Common myeloid progenitor, CD34-positive (primary cell): ENCODE measurements at regions not wholly inside any gene's neighbourhood (a gene's known extent, or its start where the extent isn't known, plus 50 kb on each side); places are given as distances from the start of the nearest gene placed in this dataset.

Experiments used
- CTCF ChIA-PET: fragments of 350-600 bp; sonication (Branson Sonifier 250); formaldehyde crosslinking; loops from one replicate; lab custom pipeline; 2021; ENCODE audit warnings: antibody characterized with exemption; lab: Charles Lee
- POLR2A ChIA-PET: fragments of 350-600 bp; sonication (Branson Sonifier 250); formaldehyde crosslinking; loops from one replicate; lab custom pipeline; 2021; ENCODE audit warnings: antibody characterized with exemption; lab: Charles Lee
- DNase-seq, 3 donors: peaks; one replicate each; pipeline versions ENCODE4 v3.0.0 to v3.0.0-alpha.2; 2013
- H3K27ac ChIP-seq, 2 experiments: 1 replicate in 1 of 2; 2 replicates in 1 of 2; pipeline ENCODE4 v1.7.0; 2013; ENCODE audit warnings: inconsistent platforms in 2 of 2, low read length in 2 of 2, mild to moderate bottlenecking in 2 of 2, low read depth in 1 of 2, moderate library complexity in 1 of 2; ENCODE audit not compliant: severe bottlenecking in 2 of 2, insufficient read depth in 1 of 2, poor library complexity in 1 of 2
- H3K27me3 ChIP-seq, 5 experiments: replicated peaks in 2 of 5; 1 replicate in 3 of 5; 2 replicates in 2 of 5; pipeline versions ENCODE4 v1.6.1 to v1.7.0; 2013; ENCODE audit warnings: low read length in 4 of 5, mild to moderate bottlenecking in 2 of 5, moderate library complexity in 2 of 5, inconsistent platforms in 1 of 5; ENCODE audit not compliant: insufficient read depth in 5 of 5, control insufficient read depth in 4 of 5
- H3K36me3 ChIP-seq, 4 experiments: 1 replicate in 2 of 4; 2 replicates in 2 of 4; pipeline versions ENCODE4 v1.6.1 to v1.7.0; 2013; ENCODE audit warnings: low read length in 3 of 4, control low read depth in 1 of 4, mild to moderate bottlenecking in 1 of 4; ENCODE audit not compliant: control insufficient read depth in 4 of 4, insufficient read depth in 4 of 4
- H3K4me1 ChIP-seq, 4 experiments: 1 replicate in 3 of 4; 2 replicates in 1 of 4; pipeline versions ENCODE4 v1.6.1 to v1.7.1; 2013; ENCODE audit warnings: low read length in 3 of 4, mild to moderate bottlenecking in 3 of 4, control low read depth in 1 of 4, inconsistent platforms in 1 of 4, moderate library complexity in 1 of 4; ENCODE audit not compliant: control insufficient read depth in 4 of 4, insufficient read depth in 4 of 4; ENCODE audit errors: control extremely low read depth in 1 of 4
- H3K4me3 ChIP-seq, 7 experiments: 1 replicate in 4 of 7; 2 replicates in 3 of 7; pipeline versions ENCODE4 v1.5.1 to v1.7.0; 2013; ENCODE audit warnings: mild to moderate bottlenecking in 7 of 7, low read length in 6 of 7, moderate library complexity in 6 of 7, inconsistent platforms in 2 of 7, low read depth in 2 of 7, control low read depth in 1 of 7; ENCODE audit not compliant: insufficient read depth in 4 of 7, control insufficient read depth in 1 of 7; ENCODE audit errors: extremely low read depth in 1 of 7
- H3K9me3 ChIP-seq, 5 experiments: 1 replicate in 4 of 5; 2 replicates in 1 of 5; pipeline versions ENCODE4 v1.6.1 to v1.7.1; 2013; ENCODE audit warnings: low read length in 4 of 5, mild to moderate bottlenecking in 2 of 5, inconsistent platforms in 1 of 5, low read depth in 1 of 5, moderate library complexity in 1 of 5; ENCODE audit not compliant: control insufficient read depth in 4 of 5, insufficient read depth in 2 of 5; ENCODE audit errors: control extremely low read depth in 1 of 5
- WGBS: methylation state at CpG from one replicate; pipeline ENCODE4 v1.1.5; 2013; ENCODE audit not compliant: insufficient coverage; 5-methylcytosine and 5-hydroxymethylcytosine counted together

GRCh38 chr20:48354903-48355302 is 472.9 kb downstream of the PREX1 start:
- Histone ChIP-seq H3K27ac (no peak overlapping the region), H3K9me3 (peaks cover 0 to 7% (median 3%) of the 10 kb centered on the region in 5 experiments), H3K36me3 (no peaks in the 10 kb centered on the region), H3K4me1 (no peaks in the 10 kb centered on the region), H3K4me3 (no peak overlapping the region), H3K27me3 (peaks cover 0 to 3% (median 0%) of the 10 kb centered on the region in 5 experiments)
- WGBS, result 100% methylated on average over 1 of the region's 1 CpG
- POLR2A ChIA-PET, result no interaction called here
- DNase-seq, result no peak
- CTCF ChIA-PET, result no interaction called here

- H3K4me3 ChIP-seq, result no peak overlapping the region
- peaks cover 0 to 7% (median 3%) of the 10 kb centered on the region in 5 experiments for H3K9me3 ChIP-seq
- peaks cover 0 to 3% (median 0%) of the 10 kb centered on the region in 5 experiments for H3K27me3 ChIP-seq
- WGBS, result 100% methylated on average over 1 of the region's 2 CpGs
- POLR2A ChIA-PET, result no interaction called here
- no peak overlapping the region for H3K27ac ChIP-seq
- no peak for DNase-seq
- H3K36me3 ChIP-seq, result no peaks in the 10 kb centered on the region
- H3K4me1 ChIP-seq, result no peaks in the 10 kb centered on the region
- CTCF ChIA-PET, result no interaction called here
These were observed 473.4 kb downstream of the PREX1 start for GRCh38 chr20:48354320-48354876.

- Histone ChIP-seq H3K4me1 (no peaks in the 10 kb centered on the region), H3K27ac (no peak overlapping the region), H3K4me3 (no peak overlapping the region), H3K9me3 (peaks cover 0 to 7% (median 3%) of the 10 kb centered on the region in 5 experiments), H3K36me3 (no peaks in the 10 kb centered on the region), H3K27me3 (peaks cover 0 to 2% (median 0%) of the 10 kb centered on the region in 5 experiments)
- WGBS, result 85% methylated on average over 2 of the region's 3 CpGs
- no peak for DNase-seq
- POLR2A ChIA-PET, result interaction anchor here (0.7 kb wide), 1 partner anchor 15 kb away, joined by 4 read pairs; no protein-coding TSS in a partner anchor
- CTCF ChIA-PET, result interaction anchor here (1.5 kb wide), 1 partner anchor 9 kb away, joined by 3 read pairs; no protein-coding TSS in a partner anchor
These were observed 475.2 kb downstream of the PREX1 start for GRCh38 chr20:48352628-48353027.

GRCh38 chr20:48352042-48352441 is 475.8 kb downstream of the PREX1 start:
- Histone ChIP-seq H3K4me3 (no peak overlapping the region), H3K9me3 (peaks cover 0 to 7% (median 3%) of the 10 kb centered on the region in 5 experiments), H3K36me3 (no peaks in the 10 kb centered on the region), H3K4me1 (no peaks in the 10 kb centered on the region), H3K27ac (no peak overlapping the region), H3K27me3 (peaks cover 0 to 5% (median 0%) of the 10 kb centered on the region in 5 experiments)
- DNase-seq, result no peak
- ChIA-PET CTCF (interaction anchor here (1.5 kb wide), 1 partner anchor 8 kb away, joined by 3 read pairs; no protein-coding TSS in a partner anchor), POLR2A (interaction anchor here (0.7 kb wide), 1 partner anchor 14 kb away, joined by 4 read pairs; no protein-coding TSS in a partner anchor)
- WGBS, result 100% methylated on average over 1 of the region's 2 CpGs

GRCh38 chr20:48350313-48350988 is 477.3 kb downstream of the PREX1 start:
- H3K4me3 ChIP-seq, result no peak overlapping the region
- H3K36me3 ChIP-seq, result no peaks in the 10 kb centered on the region
- no peak overlapping the region for H3K27ac ChIP-seq
- no peak for DNase-seq
- H3K9me3 ChIP-seq, result peaks cover 0 to 7% (median 3%) of the 10 kb centered on the region in 5 experiments
- CTCF ChIA-PET, result no interaction called here
- H3K27me3 ChIP-seq, result peaks cover 0 to 6% (median 0%) of the 10 kb centered on the region in 5 experiments
- POLR2A ChIA-PET, result no interaction called here
- 67% methylated on average over 4 of the region's 5 CpGs for WGBS
- H3K4me1 ChIP-seq, result no peaks in the 10 kb centered on the region

DNA sequence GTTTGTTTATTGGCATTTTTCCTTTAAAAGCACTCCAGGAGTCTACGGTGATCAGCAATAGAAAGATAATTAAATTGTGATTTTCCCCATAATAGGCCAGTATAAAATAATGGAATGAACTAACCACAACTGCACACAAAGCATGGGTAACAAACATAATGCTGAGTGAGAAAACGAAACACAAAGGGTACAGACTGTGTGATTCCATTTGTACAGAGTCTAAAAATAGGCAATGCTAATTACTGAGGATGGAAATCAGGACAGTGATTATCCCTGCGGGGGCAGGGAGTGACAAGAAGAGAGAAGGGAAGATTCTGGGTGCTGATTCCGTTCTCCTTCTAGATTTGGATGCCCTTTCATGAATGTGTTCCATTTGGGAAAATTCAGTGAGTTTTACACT is 478.1 kb downstream of the PREX1 start:
- Histone ChIP-seq H3K27ac (no peak overlapping the region), H3K4me3 (no peak overlapping the region), H3K36me3 (no peaks in the 10 kb centered on the region), H3K27me3 (peaks cover 0 to 9% (median 0%) of the 10 kb centered on the region in 5 experiments), H3K9me3 (peaks cover 0 to 5% (median 3%) of the 10 kb centered on the region in 5 experiments), H3K4me1 (no peaks in the 10 kb centered on the region)
- 100% methylated on average over 2 of the region's 4 CpGs for WGBS
- POLR2A ChIA-PET, result no interaction called here
- DNase-seq, result no peak
- CTCF ChIA-PET, result no interaction called here

DNA sequence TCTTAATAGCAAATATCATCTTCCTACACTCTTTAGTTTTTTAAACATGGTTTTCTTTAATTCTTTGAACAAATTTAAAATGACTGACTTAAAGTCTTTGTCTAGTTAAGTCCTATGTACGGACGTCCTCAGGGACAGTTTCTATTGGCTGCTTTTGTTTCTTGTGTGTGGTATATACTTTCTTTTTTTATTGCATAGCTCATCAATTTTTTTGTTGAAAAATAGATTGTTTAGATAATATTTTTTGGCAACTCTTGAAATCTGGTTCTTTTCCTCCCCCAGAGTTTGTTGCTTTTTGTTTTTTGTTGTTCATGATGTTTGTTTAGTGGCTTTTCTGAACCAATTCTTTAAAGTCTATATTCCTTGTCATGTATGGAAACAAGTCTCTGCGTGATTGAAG is 479.8 kb downstream of the PREX1 start:
- no peak overlapping the region for H3K27ac ChIP-seq
- no peaks in the 10 kb centered on the region for H3K4me1 ChIP-seq
- 100% methylated on average over 1 of the region's 3 CpGs for WGBS
- H3K27me3 ChIP-seq, result peaks cover 0 to 9% (median 0%) of the 10 kb centered on the region in 5 experiments
- ChIA-PET POLR2A (no interaction called here), CTCF (no interaction called here)
- DNase-seq, result no peak
- H3K36me3 ChIP-seq, result no peaks in the 10 kb centered on the region
- H3K9me3 ChIP-seq, result no peaks in the 10 kb centered on the region
- no peak overlapping the region for H3K4me3 ChIP-seq
